ENCODE measurements at regions not wholly inside any gene's neighbourhood (a gene's known extent, or its start where the extent isn't known, plus 50 kb on each side); places are given as distances from the start of the nearest gene placed in this dataset.

GRCh38 chr4:87745064-87745807 lies 54.1 kb upstream of the IBSP start:
- no peak for TF ChIP-seq CTCF (IDR thresholded peaks at IDR 0.05)
- DNase-seq (no peak), ATAC-seq (peak in 1 of 2 donors; percentile 37)
- Histone ChIP-seq H3K27ac (no peak overlapping the region), H3K36me3 (no peaks in the 10 kb centered on the region), H3K9me3 (no peaks in the 10 kb centered on the region), H3K4me3 (no peak overlapping the region), H3K4me1 (no peaks in the 10 kb centered on the region), H3K27me3 (ENCODE audit: low read depth) (no peaks in the 10 kb centered on the region)
- intact Hi-C loops (cut with DNase I) = no loop called here

- DNase-seq = no peak
- H3K4me1 ChIP-seq = no peaks in the 10 kb centered on the region
- H3K9me3 ChIP-seq = no peaks in the 10 kb centered on the region
- no peaks in the 10 kb centered on the region for H3K27me3 ChIP-seq (ENCODE audit: low read depth)
- no peak for ATAC-seq
- intact Hi-C loops (cut with DNase I) = no loop called here
- H3K4me3 ChIP-seq = no peak overlapping the region
- no peaks in the 10 kb centered on the region for H3K36me3 ChIP-seq
- no peak overlapping the region for H3K27ac ChIP-seq
- no peak for TF ChIP-seq CTCF (IDR thresholded peaks at IDR 0.05)
These were observed 53.4 kb upstream of the IBSP start for GRCh38 chr4:87746001-87746400.
